Hematopoietic multipotent progenitor cell (in vitro differentiated cells): ENCODE measurements at regions not wholly inside any gene's neighbourhood (a gene's known extent, or its start where the extent isn't known, plus 50 kb on each side); places are given as distances from the start of the nearest gene placed in this dataset.

Experiments
- DNase-seq, 3 donors: peaks; one replicate each; pipeline ENCODE4 v3.0.0-alpha.2; 2011 to 2015; ENCODE audit warnings: low read depth in 2 of 3, low spot score in 2 of 3

DNA sequence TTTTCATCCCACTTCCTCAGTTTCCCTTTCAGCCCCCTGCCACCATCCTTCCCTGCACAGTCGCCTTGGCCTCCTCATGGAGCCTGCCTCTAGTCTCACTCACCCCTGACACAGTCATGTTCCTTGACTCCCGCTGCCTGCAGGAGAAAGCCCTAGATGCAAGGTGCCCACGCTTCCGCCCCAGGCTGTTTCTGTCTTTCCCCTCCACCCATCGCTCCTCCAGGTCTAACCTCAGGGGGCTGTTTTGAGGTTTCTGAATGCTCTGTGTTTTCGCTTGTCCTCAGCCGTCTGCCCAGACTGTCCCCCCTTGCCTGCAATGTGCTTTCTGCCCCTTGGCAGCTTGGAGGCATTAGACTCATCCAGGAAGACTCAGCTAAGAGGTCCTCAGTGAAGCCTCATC, 89.9 kb downstream of the EMX2 start:
- DNase-seq, result no peak

GRCh38 chr10:117635826-117636225, 93.3 kb downstream of the EMX2 start:
- DNase-seq, result no peak

DNA sequence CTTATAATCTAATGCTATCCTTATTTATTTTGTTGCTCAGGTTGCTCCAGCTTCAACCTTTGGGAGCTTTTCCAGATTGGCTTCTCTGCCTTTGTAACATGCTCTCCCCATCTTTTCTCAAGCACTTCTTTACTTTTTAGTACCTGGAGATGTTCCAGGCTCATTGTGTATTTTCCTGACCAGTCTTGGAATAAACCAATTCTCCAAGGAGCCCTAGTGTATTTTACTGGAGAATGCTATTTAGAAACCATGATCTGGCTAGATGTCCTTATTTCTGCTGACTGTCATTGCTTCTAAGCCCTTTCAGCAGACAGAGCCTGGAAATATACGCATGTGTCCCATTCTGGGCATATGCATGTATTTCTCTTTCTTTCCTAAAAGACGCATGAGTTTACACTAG, 95.7 kb downstream of the EMX2 start:
- DNase-seq, result no peak

GRCh38 chr10:117638664-117639200, 96.2 kb downstream of the EMX2 start:
- DNase-seq, result no peak

DNA sequence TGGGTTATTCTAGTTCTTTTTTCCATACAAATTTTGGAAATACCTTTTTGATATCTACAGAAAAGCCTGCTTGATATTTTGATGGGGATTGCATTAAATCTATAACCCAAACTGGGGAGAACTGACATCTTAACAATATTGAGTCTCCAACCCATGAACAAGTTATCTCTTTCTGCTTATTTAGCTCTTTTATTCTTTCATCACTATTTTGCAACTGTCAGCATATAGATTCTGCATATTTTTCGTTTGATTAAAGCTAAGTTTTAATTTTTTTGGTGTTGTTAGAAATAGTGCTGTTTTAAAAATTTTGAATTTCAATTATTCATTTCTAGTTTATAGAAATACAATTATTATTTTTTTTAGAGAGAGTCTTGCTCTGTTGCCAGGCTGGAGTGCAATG, 97.9 kb downstream of the EMX2 start:
- no peak for DNase-seq

DNA sequence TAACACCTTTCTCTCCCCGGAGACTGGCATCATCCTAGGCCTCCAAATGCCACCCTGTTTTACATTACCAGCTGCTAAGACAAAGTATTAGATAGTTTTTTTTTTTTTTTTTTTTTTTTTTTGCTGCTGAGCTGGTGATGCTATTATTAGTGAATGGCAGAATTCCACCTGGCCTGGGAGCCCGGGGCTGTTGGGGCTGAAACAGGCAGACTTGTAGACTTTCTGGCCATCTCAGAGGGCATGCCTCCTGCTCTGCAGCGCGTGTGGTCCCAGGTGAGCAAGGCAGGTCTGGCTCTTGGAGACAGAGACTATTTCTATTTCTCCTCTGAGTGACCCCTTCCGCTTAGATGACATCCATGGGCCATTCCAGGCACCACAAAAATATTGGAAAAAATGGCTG, 104.2 kb downstream of the EMX2 start:
- no peak for DNase-seq

GRCh38 chr10:117647306-117647705, 104.8 kb downstream of the EMX2 start:
- DNase-seq, result no peak

- no peak for DNase-seq
Measured at GRCh38 chr10:117651121-117651520, 108.6 kb downstream of the EMX2 start.

DNA sequence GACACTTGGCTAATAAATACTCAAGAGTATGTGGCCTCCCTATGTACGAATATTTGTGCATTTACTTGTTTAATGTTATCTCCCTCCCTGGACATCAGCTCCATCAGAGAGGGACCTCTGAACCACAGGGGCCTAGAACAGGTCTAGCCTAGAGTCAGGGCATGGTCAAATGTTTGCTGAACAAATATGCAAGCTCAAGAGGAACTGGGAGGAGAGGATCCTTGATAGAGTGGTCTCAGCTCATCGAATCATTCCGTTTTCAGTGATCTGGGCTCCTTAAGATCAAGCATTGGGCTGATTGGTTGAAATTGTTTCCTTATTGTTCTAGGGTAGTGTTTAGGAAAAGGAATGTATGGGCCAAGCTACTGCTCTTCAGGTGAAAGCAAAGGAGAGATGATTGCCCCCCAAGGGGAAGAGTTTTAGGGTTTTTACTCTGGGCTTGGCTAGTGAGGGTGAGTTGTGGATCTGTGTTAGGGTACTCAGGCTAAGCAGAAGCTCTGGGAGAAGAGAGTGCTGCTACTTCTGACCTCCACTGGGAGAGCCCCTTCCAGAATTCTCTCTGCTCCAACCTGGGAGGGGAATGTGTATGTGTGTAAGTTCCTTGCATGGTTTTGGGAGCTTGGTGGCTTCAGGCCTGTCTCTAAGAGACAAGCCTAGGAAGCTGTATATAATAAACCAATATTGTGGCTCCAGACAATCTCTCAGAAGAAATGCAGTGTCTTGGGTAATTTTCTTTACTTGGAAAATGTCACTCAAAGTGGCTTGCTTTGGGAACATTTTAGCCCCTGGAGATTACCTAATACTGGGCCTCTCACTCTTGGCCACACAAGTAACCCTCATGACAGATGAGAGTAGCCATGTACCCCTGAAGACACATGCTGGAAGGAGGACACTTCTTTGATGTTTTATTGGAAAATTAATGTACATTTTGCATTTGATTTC, 110.0 kb downstream of the EMX2 start:
- DNase-seq, result no peak

- DNase-seq, result no peak
Measured at GRCh38 chr10:117653170-117653515, 110.6 kb downstream of the EMX2 start.

GRCh38 chr10:117654105-117654504, 111.6 kb downstream of the EMX2 start:
- DNase-seq, result no peak

DNA sequence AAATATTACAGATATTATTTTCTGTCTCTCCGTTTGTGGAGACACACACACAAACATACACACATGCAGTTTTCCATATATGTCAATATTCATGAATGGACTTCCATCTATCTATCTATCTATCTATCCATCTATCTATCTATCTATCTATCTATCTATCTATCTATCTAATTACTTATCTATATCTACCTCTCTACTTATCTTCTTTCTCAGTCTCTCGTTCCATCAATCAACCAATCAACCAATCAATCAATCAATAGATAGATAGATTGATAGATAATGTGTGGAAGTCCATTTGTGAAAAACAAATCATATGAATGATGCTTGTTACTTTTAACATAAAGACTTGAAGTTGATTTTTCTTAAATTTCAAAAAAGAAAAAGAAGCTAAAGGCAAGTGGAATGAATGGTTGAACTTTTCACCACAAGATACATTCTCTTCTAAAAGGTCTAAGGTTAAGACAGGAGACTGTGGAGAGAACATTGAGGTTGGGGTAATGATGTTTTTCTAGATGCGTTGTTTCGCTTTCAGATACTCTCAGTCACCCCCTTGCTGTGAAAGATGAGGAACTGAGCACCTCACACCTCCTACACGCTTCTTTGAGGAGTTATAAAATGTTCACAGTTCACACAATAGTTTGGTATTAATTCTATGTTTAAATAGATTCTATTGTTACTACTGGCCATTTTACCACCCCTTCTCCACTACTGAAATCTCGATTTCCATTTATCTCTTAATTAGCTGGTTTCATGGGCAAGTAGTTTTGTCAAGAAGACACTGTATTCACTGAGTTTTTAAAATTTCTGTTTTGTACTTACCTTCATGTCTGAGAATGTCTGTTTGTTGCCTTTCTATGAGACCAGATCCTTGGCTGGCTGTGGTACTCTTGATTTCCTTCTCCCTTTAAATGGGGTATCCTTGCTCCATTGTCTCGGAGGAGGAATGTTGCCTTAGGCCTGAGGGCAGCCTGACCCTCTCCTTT, 114.1 kb downstream of the EMX2 start:
- no peak for DNase-seq

GRCh38 chr10:117661316-117661715, 118.8 kb downstream of the EMX2 start:
- no peak for DNase-seq

GRCh38 chr10:117662126-117662525, 119.6 kb downstream of the EMX2 start:
- DNase-seq, result no peak

DNA sequence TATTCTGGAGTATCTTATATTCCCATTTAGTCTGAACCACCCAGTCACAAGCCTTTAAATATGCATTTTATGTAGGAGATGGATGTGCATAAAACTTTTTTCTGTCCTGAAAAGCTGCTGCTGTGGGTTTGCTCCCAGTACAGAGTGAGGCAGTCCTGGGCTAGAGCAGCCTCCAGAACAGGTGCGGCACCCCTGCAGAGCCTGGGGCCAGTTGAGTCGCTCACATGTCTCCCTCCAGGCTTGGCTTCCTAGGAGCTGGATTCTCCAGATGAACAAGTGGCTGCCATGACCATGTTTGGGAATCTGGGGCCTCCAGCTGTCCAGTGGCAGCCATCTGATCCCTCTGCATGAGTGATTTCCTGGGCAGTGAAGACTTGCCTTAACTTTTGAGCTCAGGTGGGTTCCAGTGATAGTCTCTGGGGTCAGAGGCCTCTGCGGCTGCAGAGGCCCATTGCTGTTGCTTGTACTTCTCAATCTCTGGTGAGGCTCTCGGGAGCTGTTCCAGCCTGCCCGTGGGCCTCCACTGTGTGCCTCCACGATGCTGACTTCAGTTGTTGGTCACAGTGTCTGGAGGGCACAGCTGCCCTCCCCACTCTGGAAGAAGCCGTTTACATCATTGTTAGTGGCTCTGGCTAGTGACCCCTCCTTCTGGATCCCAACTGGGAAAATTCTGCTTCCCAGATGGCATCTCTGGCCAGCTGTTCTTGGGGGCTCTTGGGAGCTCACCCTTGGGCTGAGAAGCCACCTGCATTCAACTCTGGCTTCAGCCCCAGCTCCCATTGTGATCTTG, 120.4 kb downstream of the EMX2 start:
- DNase-seq, result no peak

- no peak for DNase-seq
Measured at GRCh38 chr10:117663750-117664149, 121.2 kb downstream of the EMX2 start.

GRCh38 chr10:117664288-117664687, 121.7 kb downstream of the EMX2 start:
- no peak for DNase-seq

- DNase-seq, result no peak
Measured at GRCh38 chr10:117666166-117666565, 123.6 kb downstream of the EMX2 start.

GRCh38 chr10:117666965-117667364, 124.4 kb downstream of the EMX2 start:
- DNase-seq, result no peak

GRCh38 chr10:117667831-117668230, 125.3 kb downstream of the EMX2 start:
- DNase-seq, result no peak
